ENCODE measurements at regions not wholly inside any gene's neighbourhood (a gene's known extent, or its start where the extent isn't known, plus 50 kb on each side); places are given as distances from the start of the nearest gene placed in this dataset.

GRCh38 chr15:47975427-47975826 is 145.4 kb upstream of the SLC24A5 start:
- no peak for TF ChIP-seq POLR2AphosphoS5 (IDR thresholded peaks at IDR 0.05; ENCODE audit: borderline replicate concordance, low read depth, low read length)
- no peak for TF ChIP-seq EZH2 (IDR thresholded peaks at IDR 0.05)
